ENCODE measurements at regions not wholly inside any gene's neighbourhood (a gene's known extent, or its start where the extent isn't known, plus 50 kb on each side); places are given as distances from the start of the nearest gene placed in this dataset.

DNA sequence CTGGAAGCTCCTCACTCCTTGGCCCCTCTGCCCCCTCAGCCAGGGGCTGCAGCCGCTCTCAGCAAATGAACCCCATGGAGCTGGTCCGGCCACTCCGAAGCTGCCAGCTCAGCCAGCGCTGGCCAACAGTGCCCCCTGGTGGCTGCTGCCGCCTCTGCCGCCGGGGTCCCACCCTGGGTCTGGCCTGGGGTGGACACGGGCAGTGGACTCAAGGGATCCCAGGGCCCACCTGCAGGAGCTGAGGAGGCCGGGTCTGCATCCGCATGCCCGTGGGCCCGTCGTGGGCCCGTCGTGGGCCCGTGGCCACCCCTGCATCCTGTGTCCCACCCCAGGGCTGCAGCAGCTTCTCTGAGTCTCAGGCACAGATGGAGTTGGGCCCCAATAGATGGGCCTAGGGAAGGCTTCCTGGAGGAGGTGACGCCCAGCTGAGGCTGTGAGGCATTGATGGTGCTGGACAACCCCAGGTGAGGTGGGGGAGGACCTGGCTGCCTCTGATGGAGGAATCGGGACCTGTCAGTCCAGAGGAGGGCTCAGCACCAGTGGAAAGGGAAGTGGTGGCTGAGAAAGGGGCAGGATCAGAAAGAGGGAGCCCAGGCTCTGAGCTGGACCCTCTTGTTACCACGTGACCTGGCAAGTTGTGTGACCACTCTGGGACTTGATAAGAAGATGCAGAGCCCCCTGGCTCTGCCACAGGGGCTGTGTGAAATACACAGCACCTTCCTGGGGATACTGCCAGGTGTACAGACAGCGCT is 522.3 kb downstream of the BRD1 start:
- no peak for DNase-seq (ENCODE audit: low read depth in 2 of 2)

DNA sequence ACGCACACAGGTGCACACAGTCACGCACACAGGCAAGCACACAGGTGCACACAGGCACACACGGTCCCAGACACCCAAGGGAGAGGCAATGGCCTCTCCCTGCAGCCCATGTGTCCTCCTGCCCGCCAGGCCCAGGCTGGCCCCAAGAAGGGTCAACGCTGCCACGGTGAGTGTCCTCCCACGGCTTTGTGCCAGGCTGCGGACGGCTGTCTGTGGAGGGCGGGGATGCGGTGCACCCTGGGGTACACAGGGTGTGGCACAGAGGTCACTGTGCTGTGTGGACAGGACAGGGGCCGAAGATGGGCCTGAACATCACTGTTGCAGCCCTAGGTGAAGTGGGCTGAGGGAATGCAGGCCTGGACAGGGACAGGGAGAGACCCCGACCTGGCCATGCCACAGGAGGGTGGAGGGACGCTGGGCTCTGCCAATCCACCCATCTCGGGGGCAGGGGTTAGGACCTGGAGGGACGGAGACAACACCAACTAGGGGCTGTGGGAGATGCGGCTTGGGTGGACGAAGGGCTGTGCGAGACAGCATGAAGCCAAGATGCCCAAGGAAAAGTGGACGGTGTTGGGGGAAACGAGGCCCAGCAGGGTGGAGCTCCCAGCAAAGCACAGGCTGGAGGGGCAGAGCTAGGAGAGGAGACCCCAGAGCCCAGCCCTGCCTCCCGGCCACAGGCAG is 523.8 kb downstream of the BRD1 start:
- DNase-seq (ENCODE audit: low read depth in 2 of 2) = no peak

GRCh38 chr22:49303061-49303735 is 524.5 kb downstream of the BRD1 start:
- DNase-seq (ENCODE audit: low read depth in 2 of 2) = no peak

DNA sequence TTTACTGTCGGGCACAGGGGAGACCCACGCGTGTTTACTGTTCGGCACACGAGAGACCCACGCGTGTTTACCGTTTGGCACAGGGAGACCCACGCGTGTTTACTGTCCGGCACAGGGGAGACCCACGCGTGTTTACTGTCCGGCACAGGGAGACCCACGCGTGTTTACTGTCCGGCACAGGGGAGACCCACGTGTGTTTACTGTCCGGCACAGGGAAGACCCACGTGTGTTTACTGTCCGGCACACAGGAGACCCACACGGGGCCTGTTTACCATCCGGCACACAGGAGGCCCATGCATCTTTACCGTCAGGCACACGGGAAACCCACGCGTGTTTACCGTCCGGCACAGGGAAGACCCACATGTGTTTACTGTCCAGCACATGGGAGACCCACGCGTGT is 525.1 kb downstream of the BRD1 start:
- no peak for DNase-seq (ENCODE audit: low read depth in 2 of 2)

GRCh38 chr22:49302150-49302460 is 525.6 kb downstream of the BRD1 start:
- no peak for DNase-seq (ENCODE audit: low read depth in 2 of 2)

GRCh38 chr22:49301398-49302149 is 526.1 kb downstream of the BRD1 start:
- no peak for DNase-seq (ENCODE audit: low read depth in 2 of 2)

GRCh38 chr22:49300951-49301397 is 526.7 kb downstream of the BRD1 start:
- no peak for DNase-seq (ENCODE audit: low read depth in 2 of 2)

GRCh38 chr22:49300241-49300640 is 527.4 kb downstream of the BRD1 start:
- no peak for DNase-seq (ENCODE audit: low read depth in 2 of 2)

DNA sequence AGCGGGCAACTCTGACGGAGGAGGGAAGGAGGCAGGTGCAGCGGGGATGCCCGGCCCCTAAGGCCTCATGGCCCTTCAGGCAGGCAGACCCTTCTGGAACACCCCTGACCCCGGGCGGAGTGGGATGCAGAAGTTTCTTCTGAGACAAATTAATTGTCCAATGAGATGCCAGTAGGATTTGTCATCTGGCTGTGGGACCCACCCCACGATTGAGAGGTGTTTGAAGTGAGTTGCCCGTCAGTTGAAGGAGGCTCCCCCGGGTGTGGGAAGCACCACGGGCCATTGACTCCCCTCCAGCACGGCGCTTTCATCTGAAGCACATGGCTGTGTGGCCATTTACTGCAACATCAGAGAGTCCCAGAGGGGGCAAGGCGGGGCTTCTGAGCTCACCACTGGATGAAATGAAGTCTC is 527.8 kb downstream of the BRD1 start:
- DNase-seq (ENCODE audit: low read depth in 2 of 2) = no peak

- DNase-seq (ENCODE audit: low read depth in 2 of 2) = no peak
These were observed 528.6 kb downstream of the BRD1 start for GRCh38 chr22:49298834-49299750.

DNA sequence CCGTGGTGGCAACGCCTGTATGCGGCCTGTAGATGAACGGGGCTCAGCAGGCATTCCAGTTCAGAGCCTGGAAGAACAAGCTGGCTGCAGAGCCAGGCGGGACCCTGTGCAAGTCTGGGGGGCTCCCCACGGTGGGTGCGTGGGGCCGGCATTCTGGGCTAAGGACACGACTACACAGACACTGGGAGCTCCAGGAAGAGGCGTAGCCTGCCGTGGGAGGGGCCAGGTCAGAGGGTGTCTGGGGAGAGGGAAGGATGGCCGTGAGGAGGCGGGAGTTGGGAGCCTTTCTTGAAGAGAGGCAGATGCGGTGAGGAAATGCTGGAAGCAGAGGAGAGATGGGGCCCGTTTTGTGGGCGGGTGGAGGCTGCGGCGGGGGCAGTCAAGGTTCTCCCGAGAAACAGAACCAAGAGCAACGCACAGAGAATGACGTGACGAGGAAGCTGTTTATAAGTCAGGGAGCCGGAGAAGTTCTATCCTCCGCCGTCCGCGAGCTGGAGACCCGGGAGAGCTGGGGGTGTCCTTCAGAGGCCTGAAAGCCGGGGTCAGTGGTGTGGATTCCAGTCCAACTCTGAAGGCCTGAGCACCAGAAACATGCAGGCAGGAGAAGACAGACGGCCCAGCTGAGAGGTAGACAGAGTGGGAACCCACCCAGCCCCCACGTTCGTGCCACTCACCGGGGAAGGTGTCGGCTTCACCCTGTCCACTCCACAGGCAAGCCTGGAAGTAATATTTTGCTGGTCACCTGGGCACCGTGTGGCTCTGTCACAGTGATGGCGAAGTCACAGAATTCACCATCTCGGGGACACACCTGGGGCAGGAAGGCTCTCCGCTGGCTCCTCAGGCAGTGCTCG is 529.6 kb downstream of the BRD1 start:
- DNase-seq (ENCODE audit: low read depth in 2 of 2) = no peak

DNA sequence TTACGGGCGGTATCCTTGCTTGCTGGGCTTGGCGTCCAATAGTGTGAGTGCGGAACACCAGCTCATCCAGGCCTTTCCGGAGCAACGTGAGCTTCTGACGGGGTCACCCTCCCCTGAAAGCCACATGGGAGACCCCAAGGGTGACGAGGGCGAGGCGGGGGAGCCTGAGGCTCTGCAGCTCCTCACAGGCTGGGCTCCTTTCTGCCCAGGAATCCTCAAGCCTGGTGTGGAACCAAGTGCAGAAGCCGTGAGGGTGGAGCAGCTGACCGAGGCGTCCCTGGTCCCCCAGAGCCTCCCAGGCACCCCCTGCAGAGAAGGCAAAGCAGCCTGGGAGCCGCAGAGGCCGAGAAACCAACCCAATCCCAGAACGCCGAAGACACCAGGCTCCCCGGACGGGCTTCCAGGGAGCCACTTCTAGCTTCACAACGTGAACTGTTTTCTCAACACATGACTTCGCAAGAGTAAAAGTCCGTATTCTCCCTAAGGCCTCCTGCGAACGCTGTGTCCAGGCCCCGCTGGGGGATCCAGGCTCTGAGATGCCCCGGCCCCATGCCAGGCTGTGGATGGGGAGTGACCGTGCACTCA is 530.3 kb downstream of the BRD1 start:
- DNase-seq (ENCODE audit: low read depth in 2 of 2) = no peak

DNA sequence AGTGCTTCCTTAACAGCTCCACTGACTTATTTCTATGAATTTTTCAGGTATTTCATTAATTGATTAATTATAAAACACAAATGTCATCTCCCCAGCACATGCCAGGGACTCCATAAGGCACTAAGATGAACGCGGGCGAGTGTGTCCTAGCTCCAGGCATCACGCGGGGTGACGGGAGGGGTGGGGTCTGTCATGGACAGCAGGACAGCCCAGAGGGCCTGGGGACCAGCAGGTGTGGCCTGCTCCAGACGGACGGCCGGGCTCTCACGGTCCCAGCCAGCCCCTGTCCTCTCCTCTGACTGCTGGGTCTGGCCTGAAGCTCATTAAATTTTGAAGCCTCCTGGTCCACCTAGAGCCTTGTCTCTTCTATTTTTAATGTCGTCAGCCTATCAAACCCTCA is 531.1 kb downstream of the BRD1 start:
- no peak for DNase-seq (ENCODE audit: low read depth in 2 of 2)

- DNase-seq (ENCODE audit: low read depth in 2 of 2) = no peak
These were observed 531.7 kb downstream of the BRD1 start for GRCh38 chr22:49295851-49296560.

GRCh38 chr22:49295465-49295743 is 532.3 kb downstream of the BRD1 start:
- DNase-seq (ENCODE audit: low read depth in 2 of 2) = no peak

- no peak for DNase-seq (ENCODE audit: low read depth in 2 of 2)
These were observed 532.8 kb downstream of the BRD1 start for GRCh38 chr22:49294656-49295464.

- no peak for DNase-seq (ENCODE audit: low read depth in 2 of 2)
These were observed 534.8 kb downstream of the BRD1 start for GRCh38 chr22:49292909-49293308.

DNA sequence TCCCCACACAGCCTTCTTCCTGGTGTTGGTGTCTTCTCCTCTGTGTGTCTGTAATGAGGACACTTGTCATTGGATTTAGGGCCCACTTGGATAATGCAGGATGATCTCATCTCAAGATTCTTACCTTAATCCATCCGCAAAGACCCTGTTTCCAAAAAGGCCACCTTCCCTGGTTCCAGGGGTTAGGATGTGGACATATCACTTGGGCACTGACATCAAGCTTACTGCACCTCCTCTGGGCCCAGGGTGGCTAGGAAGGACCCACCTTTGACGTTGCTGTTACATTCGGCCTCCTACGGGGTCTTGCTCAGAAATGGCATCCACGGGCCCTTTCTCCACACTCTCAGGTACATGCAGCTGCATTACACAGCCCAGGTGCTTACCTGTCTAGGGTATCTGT is 535.9 kb downstream of the BRD1 start:
- DNase-seq (ENCODE audit: low read depth in 2 of 2) = no peak

DNA sequence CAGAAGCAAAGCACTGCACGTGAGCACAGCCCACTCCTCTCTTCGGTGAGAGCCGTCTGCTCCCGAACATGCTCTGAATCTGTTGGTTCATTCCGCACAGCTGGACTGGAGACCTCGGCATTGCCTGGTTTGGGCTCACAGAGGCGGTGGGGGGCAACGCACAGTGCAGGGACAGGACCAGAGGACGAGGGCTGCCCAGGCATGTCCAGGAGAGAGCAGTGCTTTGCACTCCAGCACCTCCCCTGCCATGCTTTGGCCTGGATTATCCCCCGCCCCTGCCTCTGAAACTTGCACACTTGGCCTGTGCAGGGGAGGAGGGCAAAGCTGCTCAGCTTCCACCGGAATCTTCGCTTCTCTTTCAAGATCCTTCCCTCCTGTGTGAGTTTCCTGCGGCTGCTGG is 536.5 kb downstream of the BRD1 start:
- no peak for DNase-seq (ENCODE audit: low read depth in 2 of 2)
